Astrocyte of the cerebellum (primary cell): ENCODE measurements at regions not wholly inside any gene's neighbourhood (a gene's known extent, or its start where the extent isn't known, plus 50 kb on each side); places are given as distances from the start of the nearest gene placed in this dataset.
"Not testable (repeated sequence)": the region's sequence is repeated elsewhere in the genome, so short reads cannot be mapped to it uniquely, and the experiment has no call there.

Experiments used
- DNase-seq: peaks from one replicate; pipeline ENCODE4 v3.0.0-alpha.2; 2011; ENCODE audit warnings: low read depth
- H3K4me3 ChIP-seq: 2 replicates; pipeline ENCODE4 v1.5.1; 2011; ENCODE audit warnings: mild to moderate bottlenecking, low read depth, low read length, moderate library complexity
- in situ Hi-C: cut with HindIII; loops from 2 replicates; pipeline ENCODE4 v1.10.0; 2017; ENCODE audit warnings: low sequenced_read_pairs
- TF ChIP-seq, protein P1 (sequence below): IDR thresholded peaks from 2 replicates; pipeline ENCODE4 v1.5.1; 2012; ENCODE audit warnings: low read length, low read depth, moderate library complexity, mild to moderate bottlenecking; ENCODE audit errors: missing control alignments

DNA sequence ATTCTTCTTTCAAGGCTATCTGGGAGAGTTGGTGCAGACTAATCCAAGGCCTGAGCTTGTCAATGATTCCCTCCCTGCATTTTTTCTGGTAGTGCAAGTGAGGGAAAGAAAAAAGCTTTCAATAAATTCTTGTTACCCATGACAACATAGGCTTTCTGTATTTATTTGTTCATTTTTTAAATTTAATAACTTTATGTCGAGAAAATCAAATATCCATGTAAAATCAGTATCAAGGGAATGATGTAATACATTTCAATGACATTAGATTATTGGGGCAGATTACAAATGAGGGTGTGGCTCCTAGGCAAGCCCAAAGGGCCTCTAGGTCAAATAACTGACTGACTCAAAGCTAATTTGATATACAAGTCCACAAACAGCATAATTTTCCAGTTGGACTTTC, 104.0 kb downstream of the GJA1 start:
- H3K4me3 ChIP-seq, result no peak overlapping the region
- in situ Hi-C loops, result no loop called here
- no peak for DNase-seq
- TF ChIP-seq, protein P1, sequence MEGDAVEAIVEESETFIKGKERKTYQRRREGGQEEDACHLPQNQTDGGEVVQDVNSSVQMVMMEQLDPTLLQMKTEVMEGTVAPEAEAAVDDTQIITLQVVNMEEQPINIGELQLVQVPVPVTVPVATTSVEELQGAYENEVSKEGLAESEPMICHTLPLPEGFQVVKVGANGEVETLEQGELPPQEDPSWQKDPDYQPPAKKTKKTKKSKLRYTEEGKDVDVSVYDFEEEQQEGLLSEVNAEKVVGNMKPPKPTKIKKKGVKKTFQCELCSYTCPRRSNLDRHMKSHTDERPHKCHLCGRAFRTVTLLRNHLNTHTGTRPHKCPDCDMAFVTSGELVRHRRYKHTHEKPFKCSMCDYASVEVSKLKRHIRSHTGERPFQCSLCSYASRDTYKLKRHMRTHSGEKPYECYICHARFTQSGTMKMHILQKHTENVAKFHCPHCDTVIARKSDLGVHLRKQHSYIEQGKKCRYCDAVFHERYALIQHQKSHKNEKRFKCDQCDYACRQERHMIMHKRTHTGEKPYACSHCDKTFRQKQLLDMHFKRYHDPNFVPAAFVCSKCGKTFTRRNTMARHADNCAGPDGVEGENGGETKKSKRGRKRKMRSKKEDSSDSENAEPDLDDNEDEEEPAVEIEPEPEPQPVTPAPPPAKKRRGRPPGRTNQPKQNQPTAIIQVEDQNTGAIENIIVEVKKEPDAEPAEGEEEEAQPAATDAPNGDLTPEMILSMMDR, result no peak

DNA sequence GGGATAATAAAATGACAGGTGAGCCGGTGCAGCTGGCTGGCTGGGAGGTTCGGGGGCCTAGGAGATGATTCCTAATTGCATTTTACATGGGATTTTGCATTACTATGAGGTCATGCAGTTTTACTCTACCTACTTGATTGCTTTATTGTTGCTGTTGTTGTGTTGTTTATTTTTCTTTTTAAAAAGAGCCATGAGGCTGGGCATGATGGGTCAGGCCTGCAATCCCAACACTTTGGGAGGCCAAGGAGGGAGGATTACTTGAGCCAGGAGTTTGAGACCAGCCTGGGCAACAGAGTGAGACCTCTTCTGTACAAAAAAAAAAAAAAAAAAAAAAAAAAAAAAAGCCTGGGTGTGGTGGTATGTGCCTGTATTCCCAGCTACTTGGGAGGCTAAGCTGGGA, 104.8 kb downstream of the GJA1 start:
- in situ Hi-C loops, result no loop called here
- no peak for DNase-seq
- TF ChIP-seq, protein P1, result no peak
- no peak overlapping the region for H3K4me3 ChIP-seq

DNA sequence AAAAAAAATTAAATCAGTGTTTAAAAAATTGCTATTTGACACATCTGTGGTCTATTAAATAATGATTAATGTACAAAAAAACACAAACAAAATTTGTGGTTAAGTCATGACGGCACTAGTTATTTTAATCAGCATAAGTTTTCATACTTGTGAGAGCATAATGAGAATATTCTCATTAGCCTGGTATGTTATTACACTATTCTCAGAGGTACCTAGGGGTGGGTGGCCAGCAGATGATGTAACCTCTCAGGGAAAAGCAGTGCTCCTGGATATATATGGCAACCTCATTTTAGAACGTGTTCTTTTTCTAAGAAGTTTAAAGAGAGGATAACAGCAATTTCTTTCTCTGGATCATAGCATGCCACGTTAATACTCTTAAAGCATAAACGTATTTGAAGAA, 109.2 kb downstream of the GJA1 start:
- in situ Hi-C loops, result no loop called here

DNA sequence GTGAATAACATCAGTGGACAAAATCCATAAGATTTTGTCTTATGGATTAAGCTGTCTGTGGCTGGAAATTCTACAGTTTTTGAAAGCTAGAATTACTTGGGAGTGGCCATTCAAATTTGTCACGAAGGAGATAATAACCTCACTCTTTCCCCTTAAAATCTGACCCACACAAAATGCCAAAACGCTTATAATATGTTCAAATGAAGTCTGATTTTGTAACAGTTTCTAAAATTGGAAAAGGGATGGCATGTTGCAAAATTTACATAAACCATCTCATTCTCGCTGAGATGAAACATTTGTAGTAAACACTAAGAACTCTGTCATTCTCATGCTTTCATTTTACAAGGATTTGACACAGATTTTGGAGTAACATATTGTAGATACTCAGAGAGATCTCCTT, 112.7 kb downstream of the GJA1 start:
- TF ChIP-seq, protein P1, result no peak
- no peak overlapping the region for H3K4me3 ChIP-seq
- no peak for DNase-seq
- in situ Hi-C loops, result no loop called here

More for the DNA sequence above, 109.2 kb downstream of the GJA1 start:
- DNase-seq, result no peak
- TF ChIP-seq, protein P1, result no peak
- no peak overlapping the region for H3K4me3 ChIP-seq

DNA sequence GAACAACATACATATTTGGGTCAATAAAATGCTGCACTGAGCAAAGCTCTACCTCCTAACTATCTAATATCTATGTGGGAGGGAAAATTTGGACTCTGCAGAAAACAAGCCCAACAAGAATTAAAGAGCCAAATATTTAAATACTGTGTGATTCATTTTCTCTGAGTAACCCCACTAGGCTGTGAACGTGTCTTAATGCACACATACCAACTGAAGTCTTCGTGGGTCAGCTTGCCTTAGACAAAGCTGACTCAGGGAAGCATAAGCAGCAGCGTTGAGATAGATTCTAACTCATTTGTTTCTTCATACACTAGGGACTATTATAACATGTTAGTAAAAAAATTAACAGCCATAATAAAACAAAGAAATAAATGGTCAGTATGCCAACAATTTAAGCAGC, 114.3 kb downstream of the GJA1 start:
- in situ Hi-C loops, result no loop called here
- TF ChIP-seq, protein P1, result no peak
- DNase-seq, result peak; percentile 20
- H3K4me3 ChIP-seq, result no peak overlapping the region

DNA sequence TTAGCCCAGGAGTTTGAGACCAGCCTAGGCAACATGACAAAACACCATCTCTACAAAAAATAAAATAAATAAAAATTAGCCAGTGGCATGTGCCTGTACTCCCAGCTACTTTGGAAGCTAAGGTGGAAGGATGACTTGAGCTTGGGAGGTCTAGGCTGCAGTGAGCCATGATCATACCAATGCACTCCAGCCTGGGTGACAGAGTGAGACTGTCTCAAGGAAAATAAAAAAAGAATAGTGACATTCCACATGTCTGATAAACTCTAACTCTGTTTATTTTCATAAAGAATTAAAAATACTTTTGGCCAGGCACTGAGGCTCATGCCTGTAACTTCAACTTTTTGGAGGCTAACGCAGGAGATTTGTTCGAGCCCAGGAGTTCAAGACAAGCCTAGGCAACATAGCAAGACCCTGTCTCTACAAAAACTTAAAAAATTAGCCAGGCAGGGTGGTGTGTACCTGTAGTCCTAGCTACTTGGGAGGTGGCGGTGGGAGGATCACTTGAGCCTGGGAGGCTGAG, 115.1 kb downstream of the GJA1 start:
- H3K4me3 ChIP-seq, result no peak overlapping the region
- in situ Hi-C loops, result no loop called here
- TF ChIP-seq, protein P1, result no peak
- no peak for DNase-seq

DNA sequence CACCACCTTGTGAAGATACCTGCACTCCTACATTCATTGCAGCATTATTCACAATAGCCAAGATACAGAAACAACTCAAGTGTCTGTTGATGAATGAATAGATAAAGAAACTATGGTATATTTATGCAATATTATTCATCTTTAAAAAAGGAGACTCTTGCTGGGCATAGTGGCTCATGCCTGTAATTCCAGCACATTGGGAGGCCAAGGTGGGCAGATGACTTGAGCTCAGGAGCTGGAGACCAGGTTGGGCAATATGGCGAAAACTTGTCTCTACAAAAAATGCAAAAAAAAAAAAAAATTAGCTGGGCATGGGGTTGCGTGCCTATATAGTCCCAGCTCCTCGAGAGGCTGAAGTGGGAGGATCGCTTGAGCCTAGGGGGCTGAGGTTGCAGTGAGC, 119.8 kb downstream of the GJA1 start:
- in situ Hi-C loops, result no loop called here
- TF ChIP-seq, protein P1, result no peak
- DNase-seq, result no peak
- no peak overlapping the region for H3K4me3 ChIP-seq

DNA sequence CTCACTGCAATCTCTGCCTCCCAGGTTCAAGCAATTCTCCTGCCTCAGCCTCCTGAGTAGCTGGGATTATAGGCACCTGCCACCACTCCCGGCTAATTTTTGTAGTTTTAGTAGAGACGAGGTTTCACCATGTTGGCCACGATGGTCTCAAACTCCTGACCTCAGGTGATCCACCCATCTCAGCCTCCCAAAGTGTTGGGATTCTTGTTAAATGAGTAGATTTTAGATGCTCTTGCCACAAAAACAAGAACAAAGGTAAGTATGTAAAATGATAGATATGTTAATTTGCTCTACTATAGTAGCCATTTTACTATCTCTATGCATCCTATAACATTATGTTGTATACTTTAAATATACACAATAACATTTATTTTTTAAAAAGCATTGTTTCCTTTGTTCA, 120.7 kb downstream of the GJA1 start:
- in situ Hi-C loops, DNase-seq, H3K4me3 ChIP-seq: not testable (repeated sequence)
